Neural progenitor cell (in vitro differentiated cells): ENCODE measurements at regions not wholly inside any gene's neighbourhood (a gene's known extent, or its start where the extent isn't known, plus 50 kb on each side); places are given as distances from the start of the nearest gene placed in this dataset.

ENCODE experiments used
- DNase-seq: peaks from one replicate; pipeline ENCODE4 v3.0.0-alpha.2; 2016; ENCODE audit warnings: low spot score
- H2AFZ ChIP-seq: fragments of 200-600 bp; sonication (generic); replicated peaks from 2 replicates; pipeline ENCODE4 v1.6.1; 2016; ENCODE audit warnings: antibody characterized with exemption
- H3F3A ChIP-seq: fragments of 200-600 bp; sonication (generic); 2 replicates; pipeline ENCODE4 v1.6.1; 2016; ENCODE audit warnings: antibody characterized with exemption, low read depth
- H3K27ac ChIP-seq: fragments of 200-600 bp; sonication (generic); 2 replicates; pipeline ENCODE4 v1.5.1; 2016; ENCODE audit warnings: mild to moderate bottlenecking
- H3K27me3 ChIP-seq: fragments of 200-600 bp; sonication (generic); 2 replicates; pipeline ENCODE4 v1.6.1; 2016; ENCODE audit warnings: mild to moderate bottlenecking, moderate library complexity
- H3K36me3 ChIP-seq: fragments of 200-600 bp; sonication (generic); 2 replicates; pipeline ENCODE4 v1.5.1; 2016
- H3K4me1 ChIP-seq: fragments of 200-600 bp; sonication (generic); 2 replicates; pipeline ENCODE4 v1.6.1; 2016; ENCODE audit warnings: mixed run types
- H3K4me2 ChIP-seq: fragments of 200-600 bp; sonication (generic); 2 replicates; pipeline ENCODE4 v1.6.1; 2016
- H3K4me3 ChIP-seq: fragments of 200-600 bp; sonication (generic); 2 replicates; pipeline ENCODE4 v1.5.1; 2016
- H3K79me2 ChIP-seq: fragments of 200-600 bp; sonication (generic); 2 replicates; pipeline ENCODE4 v1.6.1; 2016; ENCODE audit warnings: low read depth
- H3K9ac ChIP-seq: fragments of 200-600 bp; sonication (generic); 2 replicates; pipeline ENCODE4 v1.6.1; 2016
- H3K9me3 ChIP-seq: fragments of 200-600 bp; sonication (generic); 2 replicates; pipeline ENCODE4 v1.5.1; 2016; ENCODE audit warnings: low read depth
- H4K20me1 ChIP-seq: fragments of 200-600 bp; sonication (generic); 2 replicates; pipeline ENCODE4 v1.6.1; 2016; ENCODE audit warnings: low read depth
- H3K27ac Mint-ChIP-seq: 3 replicates; pipeline ENCODE4 v1.8.0; 2021; ENCODE audit warnings: mixed read lengths
- H3K27me3 Mint-ChIP-seq: 2 replicates; pipeline ENCODE4 v1.8.0; 2022; ENCODE audit warnings: low read depth, mild to moderate bottlenecking, inconsistent platforms, moderate library complexity, mixed read lengths; ENCODE audit not compliant: insufficient read depth
- H3K36me3 Mint-ChIP-seq: 3 replicates; pipeline ENCODE4 v1.8.0; 2021; ENCODE audit warnings: mixed read lengths
- H3K4me1 Mint-ChIP-seq: 3 replicates; pipeline ENCODE4 v1.8.0; 2021; ENCODE audit warnings: mixed read lengths
- H3K4me3 Mint-ChIP-seq: 3 replicates; pipeline ENCODE4 v1.8.0; 2021; ENCODE audit warnings: mild to moderate bottlenecking, moderate library complexity, mixed read lengths
- H3K9me3 Mint-ChIP-seq: 3 replicates; pipeline ENCODE4 v1.8.0; 2020; ENCODE audit warnings: mixed read lengths
- CTCF ChIP-seq: fragments of 200-600 bp; sonication (generic); IDR thresholded peaks from 2 replicates; pipeline ENCODE4 v1.5.1; 2017; ENCODE audit warnings: antibody characterized with exemption, mild to moderate bottlenecking
- EZH2 ChIP-seq: fragments of 200-600 bp; sonication (generic); IDR thresholded peaks from 2 replicates; pipeline ENCODE4 v1.6.1; 2017; ENCODE audit warnings: antibody characterized with exemption, mild to moderate bottlenecking, moderate library complexity
- EZH2phosphoT487 ChIP-seq: fragments of 200-600 bp; sonication (generic); IDR thresholded peaks from 2 replicates; pipeline ENCODE4 v1.6.1; 2017; ENCODE audit warnings: antibody characterized with exemption

GRCh38 chr17:45579529-45580495 is 89.3 kb upstream of the PLEKHM1 start:
- Mint-ChIP-seq H3K36me3 (peaks cover 49% of the 10 kb centered on the region), H3K4me3 (peak overlapping the region; percentile 10), H3K27me3 (no peaks in the 10 kb centered on the region), H3K9me3 (no peaks in the 10 kb centered on the region), H3K27ac (no peak overlapping the region), H3K4me1 (peaks cover 39% of the 10 kb centered on the region)
- Histone ChIP-seq H3K4me2 (peak overlapping the region; percentile 2), H4K20me1 (peaks cover 85% of the 10 kb centered on the region), H3K9me3 (no peaks in the 10 kb centered on the region), H3K27ac (no peak overlapping the region), H3K4me3 (no peak overlapping the region), H3K4me1 (peaks cover 22% of the 10 kb centered on the region), H3K36me3 (no peaks in the 10 kb centered on the region), H3K9ac (no peak overlapping the region), H3K27me3 (no peaks in the 10 kb centered on the region), H3K79me2 (peaks cover 99% of the 10 kb centered on the region), H3F3A (peaks cover 9% of the 10 kb centered on the region), H2AFZ (no peak overlapping the region)
- TF ChIP-seq CTCF: no peak
- no peak for TF ChIP-seq EZH2
- no peak for TF ChIP-seq EZH2phosphoT487
- peak; percentile 13 for DNase-seq

- no peak overlapping the region for H3K4me2 ChIP-seq
- H3F3A ChIP-seq: peaks cover 9% of the 10 kb centered on the region
- DNase-seq: no peak
- no peak overlapping the region for H3K9ac ChIP-seq
- peaks cover 88% of the 10 kb centered on the region for H3K79me2 ChIP-seq
- no peaks in the 10 kb centered on the region for H3K9me3 Mint-ChIP-seq
- H3K27me3 Mint-ChIP-seq: peaks cover 3% of the 10 kb centered on the region
- no peak overlapping the region for H3K27ac Mint-ChIP-seq
- no peak overlapping the region for H2AFZ ChIP-seq
- H3K27me3 ChIP-seq: peaks cover 3% of the 10 kb centered on the region
- H3K36me3 ChIP-seq: no peaks in the 10 kb centered on the region
- H3K9me3 ChIP-seq: no peaks in the 10 kb centered on the region
- TF ChIP-seq EZH2 (no peak), CTCF (no peak), EZH2phosphoT487 (no peak)
- H3K27ac ChIP-seq: no peak overlapping the region
- H3K4me1 ChIP-seq: peaks cover 22% of the 10 kb centered on the region
- H3K36me3 Mint-ChIP-seq: peaks cover 47% of the 10 kb centered on the region
- H3K4me1 Mint-ChIP-seq: peaks cover 41% of the 10 kb centered on the region
- H4K20me1 ChIP-seq: peaks cover 74% of the 10 kb centered on the region
- no peak overlapping the region for H3K4me3 Mint-ChIP-seq
- no peak overlapping the region for H3K4me3 ChIP-seq
Observed at GRCh38 chr17:45580924-45581323, 90.4 kb upstream of the PLEKHM1 start.

DNA sequence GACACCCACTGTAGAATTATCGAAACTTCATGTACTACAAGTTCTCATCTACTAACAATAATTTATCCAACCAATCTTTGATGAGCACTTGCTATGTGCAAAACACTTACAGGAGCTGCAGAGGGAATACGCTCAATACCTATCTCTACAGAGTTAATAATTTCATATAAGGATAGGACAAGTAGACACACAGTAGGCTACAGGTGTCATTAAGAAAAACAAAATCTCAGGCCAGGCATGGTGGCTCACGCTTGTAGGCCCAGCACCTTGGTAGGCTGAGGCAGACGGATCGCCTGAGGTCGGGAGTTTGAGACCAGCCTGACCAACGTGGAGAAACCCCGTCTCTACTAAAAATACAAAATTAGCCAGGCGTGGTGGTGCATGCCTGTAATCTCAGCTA is 91.3 kb upstream of the PLEKHM1 start:
- Histone ChIP-seq H3K4me1 (peaks cover 22% of the 10 kb centered on the region), H3K36me3 (no peaks in the 10 kb centered on the region), H3K4me2 (no peak overlapping the region), H3F3A (peaks cover 9% of the 10 kb centered on the region), H3K9me3 (no peaks in the 10 kb centered on the region), H4K20me1 (peaks cover 64% of the 10 kb centered on the region), H3K4me3 (no peak overlapping the region), H3K79me2 (peaks cover 78% of the 10 kb centered on the region), H3K9ac (no peak overlapping the region), H2AFZ (no peak overlapping the region), H3K27ac (no peak overlapping the region), H3K27me3 (peaks cover 3% of the 10 kb centered on the region)
- Mint-ChIP-seq H3K36me3 (peaks cover 39% of the 10 kb centered on the region), H3K4me1 (peaks cover 41% of the 10 kb centered on the region), H3K27ac (no peak overlapping the region), H3K4me3 (peak overlapping the region; percentile 37), H3K9me3 (no peaks in the 10 kb centered on the region), H3K27me3 (peaks cover 3% of the 10 kb centered on the region)
- DNase-seq: no peak
- TF ChIP-seq CTCF (no peak), EZH2 (no peak), EZH2phosphoT487 (no peak)
